ENCODE measurements at regions not wholly inside any gene's neighbourhood (a gene's known extent, or its start where the extent isn't known, plus 50 kb on each side); places are given as distances from the start of the nearest gene placed in this dataset.

DNA sequence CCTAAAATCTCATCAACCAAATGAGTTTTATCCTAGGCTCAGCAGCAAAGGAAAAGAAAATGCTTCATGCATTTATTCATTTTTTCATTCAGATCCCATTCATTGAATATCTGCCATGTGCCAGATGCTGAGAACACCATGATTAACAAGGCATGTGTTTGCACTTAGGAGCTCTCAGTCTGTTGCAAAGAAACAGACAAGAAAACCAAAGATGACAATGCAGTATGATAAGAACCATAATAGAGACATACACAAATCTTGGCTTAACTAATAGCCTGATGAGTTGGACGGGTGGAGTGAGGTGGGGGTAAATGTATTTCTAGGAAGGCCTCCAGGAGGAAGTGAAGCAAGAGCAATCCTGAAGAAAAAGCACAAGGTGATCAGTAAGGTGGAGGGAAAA, 177.8 kb upstream of the SCN7A start:
- TF ChIP-seq CTCF (IDR thresholded peaks at IDR 0.05; ENCODE audit: insufficient read depth, low read length) (no peak), POLR2AphosphoS5 (IDR thresholded peaks at IDR 0.05; ENCODE audit: low read depth) (no peak)

Measured in HL-60 (cell line).